ENCODE measurements at regions not wholly inside any gene's neighbourhood (a gene's known extent, or its start where the extent isn't known, plus 50 kb on each side); places are given as distances from the start of the nearest gene placed in this dataset.

GRCh38 chr2:19078709-19079108, 279.7 kb downstream of the OSR1 start (continued):
- TF ChIP-seq ZNF138 (tag by site-specific recombination; IDR thresholded peaks at IDR 0.05; ENCODE audit: borderline replicate concordance), result no peak

GRCh38 chr2:19073522-19073921, 284.9 kb downstream of the OSR1 start:
- no peak overlapping the region for H3K4me3 ChIP-seq (ENCODE audit: low read depth, low read length)
- peak; percentile 63 for TF ChIP-seq KLF1 (tag by site-specific recombination; IDR thresholded peaks at IDR 0.05)
- peak; percentile 82 for TF ChIP-seq ZNF449 (tag by site-specific recombination; IDR thresholded peaks at IDR 0.05)
- 0 out of 2 replicates have a peak, but pooled peaks have one; percentile 15 for TF ChIP-seq KLF17 (tag by site-specific recombination; IDR thresholded peaks at IDR 0.05)
- TF ChIP-seq ATF2 (tag by site-specific recombination; IDR thresholded peaks at IDR 0.05; ENCODE audit: low read depth), result no peak
- no peak for TF ChIP-seq GLI4 (tag by site-specific recombination; IDR thresholded peaks at IDR 0.05)
- POLR2A ChIA-PET, result interaction anchor here (0.6 to 0.7 kb wide), 2 partner anchors 34 to 65 kb away, joined by 3 read pairs; no protein-coding TSS in a partner anchor
- no peak overlapping the region for H3K27ac ChIP-seq (ENCODE audit: extremely low read depth, low read depth, low read length)
- peaks cover 3% of the 10 kb centered on the region; the same call in 1 of the 2 replicates for H3K4me1 ChIP-seq (ENCODE audit: control insufficient read depth, insufficient read depth, low read length)
- CTCF ChIA-PET, result interaction anchor here (0.7 kb wide), 1 partner anchor 48 kb away, joined by 3 read pairs; no protein-coding TSS in a partner anchor
- H3K36me3 ChIP-seq (ENCODE audit: control insufficient read depth in 2 of 2, insufficient read depth in 1 of 2, low read length in 2 of 2), result no peaks in the 10 kb centered on the region
- H3K9me3 ChIP-seq (ENCODE audit: control insufficient read depth, insufficient read depth, low read depth, low read length), result no peaks in the 10 kb centered on the region

- TF ChIP-seq ZNF791 (tag by site-specific recombination; IDR thresholded peaks at IDR 0.05) (no peak), ZNF660 (tag by site-specific recombination; IDR thresholded peaks at IDR 0.05) (no peak), ZNF521 (tag by site-specific recombination; IDR thresholded peaks at IDR 0.05) (no peak), ZSCAN23 (tag by site-specific recombination; IDR thresholded peaks at IDR 0.05) (no peak), ZNF529 (tag by site-specific recombination; IDR thresholded peaks at IDR 0.05; ENCODE audit: insufficient replicate concordance) (no peak), ZNF202 (tag by site-specific recombination; IDR thresholded peaks at IDR 0.05; ENCODE audit: borderline replicate concordance) (no peak), ZNF2 (tag by site-specific recombination; IDR thresholded peaks at IDR 0.05) (no peak), REPIN1 (tag by site-specific recombination; IDR thresholded peaks at IDR 0.05; ENCODE audit: low read depth) (no peak), ZIC2 (tag by site-specific recombination; IDR thresholded peaks at IDR 0.05) (no peak)
- Histone ChIP-seq H3K4me1 (ENCODE audit: control insufficient read depth, insufficient read depth, low read length) (peaks cover 3% of the 10 kb centered on the region; the same call in 1 of the 2 replicates), H3K4me3 (ENCODE audit: low read depth, low read length) (no peak overlapping the region), H3K9me3 (ENCODE audit: control insufficient read depth, insufficient read depth, low read depth, low read length) (no peaks in the 10 kb centered on the region), H3K36me3 (ENCODE audit: control insufficient read depth in 2 of 2, insufficient read depth in 1 of 2, low read length in 2 of 2) (no peaks in the 10 kb centered on the region), H3K27ac (ENCODE audit: extremely low read depth, low read depth, low read length) (no peak overlapping the region)
- CTCF ChIA-PET, result no interaction called here
- POLR2A ChIA-PET, result no interaction called here
Observed at GRCh38 chr2:19072161-19072560, 286.3 kb downstream of the OSR1 start.

GRCh38 chr2:19070886-19071285, 287.5 kb downstream of the OSR1 start:
- Histone ChIP-seq H3K36me3 (ENCODE audit: control insufficient read depth in 2 of 2, insufficient read depth in 1 of 2, low read length in 2 of 2) (no peaks in the 10 kb centered on the region), H3K4me3 (ENCODE audit: low read depth, low read length) (no peak overlapping the region), H3K4me1 (ENCODE audit: control insufficient read depth, insufficient read depth, low read length) (peaks cover 3% of the 10 kb centered on the region; the same call in 1 of the 2 replicates), H3K27ac (ENCODE audit: extremely low read depth, low read depth, low read length) (no peak overlapping the region), H3K9me3 (ENCODE audit: control insufficient read depth, insufficient read depth, low read depth, low read length) (no peaks in the 10 kb centered on the region)
- ChIA-PET CTCF (no interaction called here), POLR2A (no interaction called here)
- TF ChIP-seq WT1 (tag by site-specific recombination; IDR thresholded peaks at IDR 0.05), result peak; percentile 89
- TF ChIP-seq OSR2 (tag by site-specific recombination; IDR thresholded peaks at IDR 0.05), result peak; percentile 72
- TF ChIP-seq GLIS1 (tag by site-specific recombination; IDR thresholded peaks at IDR 0.05), result 0 out of 2 replicates have a peak, but pooled peaks have one; percentile 48
- no peak for TF ChIP-seq ZNF626 (tag by site-specific recombination; IDR thresholded peaks at IDR 0.05)
- no peak for TF ChIP-seq ZNF239 (tag by site-specific recombination; IDR thresholded peaks at IDR 0.05)
- no peak for TF ChIP-seq ZNF529 (tag by site-specific recombination; IDR thresholded peaks at IDR 0.05; ENCODE audit: insufficient replicate concordance)
- TF ChIP-seq PRDM4 (tag by site-specific recombination; IDR thresholded peaks at IDR 0.05), result no peak
- no peak for TF ChIP-seq ZNF623 (tag by site-specific recombination; IDR thresholded peaks at IDR 0.05)
- TF ChIP-seq KLF1 (tag by site-specific recombination; IDR thresholded peaks at IDR 0.05), result peak; percentile 64

All from HEK293 (cell line).